Neural progenitor cell (in vitro differentiated cells): ENCODE measurements at regions not wholly inside any gene's neighbourhood (a gene's known extent, or its start where the extent isn't known, plus 50 kb on each side); places are given as distances from the start of the nearest gene placed in this dataset.

ENCODE experiments used
- DNase-seq: peaks from one replicate; pipeline ENCODE4 v3.0.0-alpha.2; 2016; ENCODE audit warnings: low spot score
- H2AFZ ChIP-seq: fragments of 200-600 bp; sonication (generic); replicated peaks from 2 replicates; pipeline ENCODE4 v1.6.1; 2016; ENCODE audit warnings: antibody characterized with exemption
- H3F3A ChIP-seq: fragments of 200-600 bp; sonication (generic); 2 replicates; pipeline ENCODE4 v1.6.1; 2016; ENCODE audit warnings: antibody characterized with exemption, low read depth
- H3K27ac ChIP-seq: fragments of 200-600 bp; sonication (generic); 2 replicates; pipeline ENCODE4 v1.5.1; 2016; ENCODE audit warnings: mild to moderate bottlenecking
- H3K27me3 ChIP-seq: fragments of 200-600 bp; sonication (generic); 2 replicates; pipeline ENCODE4 v1.6.1; 2016; ENCODE audit warnings: mild to moderate bottlenecking, moderate library complexity
- H3K36me3 ChIP-seq: fragments of 200-600 bp; sonication (generic); 2 replicates; pipeline ENCODE4 v1.5.1; 2016
- H3K4me1 ChIP-seq: fragments of 200-600 bp; sonication (generic); 2 replicates; pipeline ENCODE4 v1.6.1; 2016; ENCODE audit warnings: mixed run types
- H3K4me2 ChIP-seq: fragments of 200-600 bp; sonication (generic); 2 replicates; pipeline ENCODE4 v1.6.1; 2016
- H3K4me3 ChIP-seq: fragments of 200-600 bp; sonication (generic); 2 replicates; pipeline ENCODE4 v1.5.1; 2016
- H3K79me2 ChIP-seq: fragments of 200-600 bp; sonication (generic); 2 replicates; pipeline ENCODE4 v1.6.1; 2016; ENCODE audit warnings: low read depth
- H3K9ac ChIP-seq: fragments of 200-600 bp; sonication (generic); 2 replicates; pipeline ENCODE4 v1.6.1; 2016
- H3K9me3 ChIP-seq: fragments of 200-600 bp; sonication (generic); 2 replicates; pipeline ENCODE4 v1.5.1; 2016; ENCODE audit warnings: low read depth
- H4K20me1 ChIP-seq: fragments of 200-600 bp; sonication (generic); 2 replicates; pipeline ENCODE4 v1.6.1; 2016; ENCODE audit warnings: low read depth
- H3K27ac Mint-ChIP-seq: 3 replicates; pipeline ENCODE4 v1.8.0; 2021; ENCODE audit warnings: mixed read lengths
- H3K27me3 Mint-ChIP-seq: 2 replicates; pipeline ENCODE4 v1.8.0; 2022; ENCODE audit warnings: low read depth, mild to moderate bottlenecking, inconsistent platforms, moderate library complexity, mixed read lengths; ENCODE audit not compliant: insufficient read depth
- H3K36me3 Mint-ChIP-seq: 3 replicates; pipeline ENCODE4 v1.8.0; 2021; ENCODE audit warnings: mixed read lengths
- H3K4me1 Mint-ChIP-seq: 3 replicates; pipeline ENCODE4 v1.8.0; 2021; ENCODE audit warnings: mixed read lengths
- H3K4me3 Mint-ChIP-seq: 3 replicates; pipeline ENCODE4 v1.8.0; 2021; ENCODE audit warnings: mild to moderate bottlenecking, moderate library complexity, mixed read lengths
- H3K9me3 Mint-ChIP-seq: 3 replicates; pipeline ENCODE4 v1.8.0; 2020; ENCODE audit warnings: mixed read lengths
- CTCF ChIP-seq: fragments of 200-600 bp; sonication (generic); IDR thresholded peaks from 2 replicates; pipeline ENCODE4 v1.5.1; 2017; ENCODE audit warnings: antibody characterized with exemption, mild to moderate bottlenecking
- EZH2 ChIP-seq: fragments of 200-600 bp; sonication (generic); IDR thresholded peaks from 2 replicates; pipeline ENCODE4 v1.6.1; 2017; ENCODE audit warnings: antibody characterized with exemption, mild to moderate bottlenecking, moderate library complexity
- EZH2phosphoT487 ChIP-seq: fragments of 200-600 bp; sonication (generic); IDR thresholded peaks from 2 replicates; pipeline ENCODE4 v1.6.1; 2017; ENCODE audit warnings: antibody characterized with exemption

GRCh38 chr2:194621945-194622344 is 1035.1 kb upstream of the SLC39A10 start:
- no peak overlapping the region for H3K4me3 ChIP-seq
- H3K27me3 Mint-ChIP-seq, result peaks cover 5% of the 10 kb centered on the region
- no peaks in the 10 kb centered on the region for H3K4me1 ChIP-seq
- H3K79me2 ChIP-seq, result no peaks in the 10 kb centered on the region
- no peak overlapping the region for H3K27ac ChIP-seq
- no peak overlapping the region for H3K4me2 ChIP-seq
- no peaks in the 10 kb centered on the region for H3K9me3 Mint-ChIP-seq
- H3K4me3 Mint-ChIP-seq, result no peak overlapping the region
- no peak overlapping the region for H3K9ac ChIP-seq
- H3K27me3 ChIP-seq, result no peaks in the 10 kb centered on the region
- H3K36me3 ChIP-seq, result no peaks in the 10 kb centered on the region
- DNase-seq, result peak; percentile 2
- no peaks in the 10 kb centered on the region for H4K20me1 ChIP-seq
- no peaks in the 10 kb centered on the region for H3K36me3 Mint-ChIP-seq
- H3F3A ChIP-seq, result no peaks in the 10 kb centered on the region
- H3K27ac Mint-ChIP-seq, result no peak overlapping the region
- H2AFZ ChIP-seq, result no peak overlapping the region
- TF ChIP-seq EZH2 (no peak), CTCF (no peak), EZH2phosphoT487 (no peak)
- H3K4me1 Mint-ChIP-seq, result peaks cover 2% of the 10 kb centered on the region
- H3K9me3 ChIP-seq, result no peaks in the 10 kb centered on the region

- Mint-ChIP-seq H3K36me3 (no peaks in the 10 kb centered on the region), H3K9me3 (no peaks in the 10 kb centered on the region), H3K4me3 (no peak overlapping the region), H3K27me3 (peaks cover 3% of the 10 kb centered on the region), H3K27ac (no peak overlapping the region), H3K4me1 (peaks cover 2% of the 10 kb centered on the region)
- TF ChIP-seq EZH2 (no peak), EZH2phosphoT487 (no peak), CTCF (no peak)
- Histone ChIP-seq H3K9ac (no peak overlapping the region), H2AFZ (no peak overlapping the region), H3K9me3 (no peaks in the 10 kb centered on the region), H3K27ac (no peak overlapping the region), H3K27me3 (no peaks in the 10 kb centered on the region), H3F3A (no peaks in the 10 kb centered on the region), H3K4me3 (no peak overlapping the region), H4K20me1 (no peaks in the 10 kb centered on the region), H3K36me3 (no peaks in the 10 kb centered on the region), H3K79me2 (no peaks in the 10 kb centered on the region), H3K4me1 (no peaks in the 10 kb centered on the region), H3K4me2 (no peak overlapping the region)
- no peak for DNase-seq
These were observed 1037.7 kb upstream of the SLC39A10 start for GRCh38 chr2:194619366-194619765.

- no peak overlapping the region for H3K27ac ChIP-seq
- Mint-ChIP-seq H3K36me3 (peaks cover under 1% of the 10 kb centered on the region), H3K27me3 (peaks cover 3% of the 10 kb centered on the region), H3K4me1 (peaks cover 2% of the 10 kb centered on the region), H3K9me3 (no peaks in the 10 kb centered on the region), H3K27ac (no peak overlapping the region), H3K4me3 (no peak overlapping the region)
- no peaks in the 10 kb centered on the region for H3K27me3 ChIP-seq
- no peaks in the 10 kb centered on the region for H4K20me1 ChIP-seq
- H3K79me2 ChIP-seq, result no peaks in the 10 kb centered on the region
- H3K4me3 ChIP-seq, result no peak overlapping the region
- no peaks in the 10 kb centered on the region for H3K4me1 ChIP-seq
- DNase-seq, result no peak
- no peak for TF ChIP-seq EZH2
- TF ChIP-seq EZH2phosphoT487, result no peak
- no peak for TF ChIP-seq CTCF
- H3K36me3 ChIP-seq, result no peaks in the 10 kb centered on the region
- no peaks in the 10 kb centered on the region for H3K9me3 ChIP-seq
- H3F3A ChIP-seq, result no peaks in the 10 kb centered on the region
- no peak overlapping the region for H3K9ac ChIP-seq
- no peak overlapping the region for H3K4me2 ChIP-seq
- no peak overlapping the region for H2AFZ ChIP-seq
These were observed 1038.6 kb upstream of the SLC39A10 start for GRCh38 chr2:194618432-194618831.

GRCh38 chr2:194616334-194616733 is 1040.7 kb upstream of the SLC39A10 start:
- no peaks in the 10 kb centered on the region for H4K20me1 ChIP-seq
- H3K36me3 ChIP-seq, result no peaks in the 10 kb centered on the region
- no peak overlapping the region for H3K4me3 Mint-ChIP-seq
- no peaks in the 10 kb centered on the region for H3K4me1 Mint-ChIP-seq
- no peak overlapping the region for H2AFZ ChIP-seq
- H3K4me3 ChIP-seq, result no peak overlapping the region
- no peak overlapping the region for H3K27ac Mint-ChIP-seq
- no peaks in the 10 kb centered on the region for H3K4me1 ChIP-seq
- peaks cover 4% of the 10 kb centered on the region for H3K36me3 Mint-ChIP-seq
- H3K27me3 ChIP-seq, result no peaks in the 10 kb centered on the region
- H3K9ac ChIP-seq, result no peak overlapping the region
- TF ChIP-seq EZH2phosphoT487 (no peak), CTCF (no peak), EZH2 (no peak)
- H3F3A ChIP-seq, result no peaks in the 10 kb centered on the region
- no peak overlapping the region for H3K4me2 ChIP-seq
- H3K9me3 Mint-ChIP-seq, result peaks cover 10% of the 10 kb centered on the region
- H3K79me2 ChIP-seq, result no peaks in the 10 kb centered on the region
- H3K27ac ChIP-seq, result no peak overlapping the region
- peaks cover 3% of the 10 kb centered on the region for H3K27me3 Mint-ChIP-seq
- no peaks in the 10 kb centered on the region for H3K9me3 ChIP-seq
- no peak for DNase-seq
